Coronary artery (tissue), 2 donors: ENCODE measurements at regions not wholly inside any gene's neighbourhood (a gene's known extent, or its start where the extent isn't known, plus 50 kb on each side); places are given as distances from the start of the nearest gene placed in this dataset.

Experiments used
- DNase-seq: peaks from one replicate; pipeline ENCODE4 v3.0.0-alpha.2; 2017; ENCODE audit warnings: low spot score
- H3K27ac ChIP-seq, 2 donors: fragments of 200-600 bp; sonication (generic); one replicate each; pipeline ENCODE4 v1.5.1; 2016 to 2019
- H3K4me3 ChIP-seq: fragments of 200-600 bp; sonication (generic); 2 replicates; pipeline ENCODE4 v1.5.1; 2016; ENCODE audit warnings: mild to moderate bottlenecking, moderate library complexity
- CTCF ChIP-seq: fragments of 200-600 bp; sonication (generic); IDR thresholded peaks from one replicate; pipeline ENCODE4 v1.5.1; 2019; ENCODE audit warnings: antibody characterized with exemption

- Histone ChIP-seq H3K27ac (no peak overlapping the region), H3K4me3 (no peak overlapping the region)
- DNase-seq = no peak
- no peak for TF ChIP-seq CTCF
Observed at GRCh38 chr9:26722755-26723154, 169.8 kb downstream of the CAAP1 start.

- TF ChIP-seq CTCF = no peak
- no peak overlapping the region for H3K4me3 ChIP-seq
- no peak for DNase-seq
- H3K27ac ChIP-seq = no peak overlapping the region
Observed at GRCh38 chr9:26710008-26710407, 182.6 kb downstream of the CAAP1 start.

- Histone ChIP-seq H3K4me3 (no peak overlapping the region), H3K27ac (no peak overlapping the region)
- DNase-seq = no peak
- no peak for TF ChIP-seq CTCF
Observed at GRCh38 chr9:26706223-26706622, 186.4 kb downstream of the CAAP1 start.

GRCh38 chr9:26695298-26695622 is 197.3 kb downstream of the CAAP1 start:
- Histone ChIP-seq H3K27ac (no peak overlapping the region), H3K4me3 (no peak overlapping the region)
- TF ChIP-seq CTCF = no peak
- no peak for DNase-seq

GRCh38 chr9:26694381-26695297 is 198.0 kb downstream of the CAAP1 start:
- no peak for TF ChIP-seq CTCF

GRCh38 chr9:26689041-26689440 is 203.6 kb downstream of the CAAP1 start:
- no peak overlapping the region for H3K4me3 ChIP-seq
- no peak overlapping the region for H3K27ac ChIP-seq
- no peak for DNase-seq
- TF ChIP-seq CTCF = no peak

More at GRCh38 chr9:26694381-26695297, 198.0 kb downstream of the CAAP1 start:
- H3K4me3 ChIP-seq = no peak overlapping the region
- no peak overlapping the region for H3K27ac ChIP-seq
- no peak for DNase-seq

GRCh38 chr9:26687421-26687820 is 205.2 kb downstream of the CAAP1 start:
- TF ChIP-seq CTCF = no peak
- Histone ChIP-seq H3K4me3 (no peak overlapping the region), H3K27ac (no peak overlapping the region)
- no peak for DNase-seq
